HFFc6 (cell line): ENCODE measurements at regions not wholly inside any gene's neighbourhood (a gene's known extent, or its start where the extent isn't known, plus 50 kb on each side); places are given as distances from the start of the nearest gene placed in this dataset.

Experiments
- DNase-seq: peaks from one replicate; pipeline ENCODE4 v3.0.0-alpha.2; 2018
- H3K27ac Mint-ChIP-seq: 2 replicates; pipeline ENCODE4 v1.8.0; 2020; ENCODE audit warnings: mild to moderate bottlenecking, mixed read lengths
- H3K27me3 Mint-ChIP-seq: 2 replicates; pipeline ENCODE4 v1.8.0; 2021; ENCODE audit warnings: mild to moderate bottlenecking, moderate library complexity, mixed read lengths; ENCODE audit not compliant: insufficient read depth
- H3K36me3 Mint-ChIP-seq: 2 replicates; pipeline ENCODE4 v1.8.0; 2021; ENCODE audit warnings: low read depth, mixed read lengths
- H3K4me1 Mint-ChIP-seq: 2 replicates; pipeline ENCODE4 v1.8.0; 2020; ENCODE audit warnings: low read depth, mixed read lengths
- H3K4me3 Mint-ChIP-seq: 2 replicates; pipeline ENCODE4 v1.8.0; 2020; ENCODE audit warnings: mild to moderate bottlenecking, moderate library complexity, mixed read lengths
- H3K9me3 Mint-ChIP-seq: 2 replicates; pipeline ENCODE4 v1.8.0; 2020; ENCODE audit warnings: mild to moderate bottlenecking, mixed read lengths
- TF ChIP-seq, protein P1 (sequence below): fragments of 200-600 bp; sonication (generic); IDR thresholded peaks from 2 replicates; pipeline ENCODE4 v1.5.0; 2021; ENCODE audit warnings: antibody characterized with exemption, mild to moderate bottlenecking

DNA sequence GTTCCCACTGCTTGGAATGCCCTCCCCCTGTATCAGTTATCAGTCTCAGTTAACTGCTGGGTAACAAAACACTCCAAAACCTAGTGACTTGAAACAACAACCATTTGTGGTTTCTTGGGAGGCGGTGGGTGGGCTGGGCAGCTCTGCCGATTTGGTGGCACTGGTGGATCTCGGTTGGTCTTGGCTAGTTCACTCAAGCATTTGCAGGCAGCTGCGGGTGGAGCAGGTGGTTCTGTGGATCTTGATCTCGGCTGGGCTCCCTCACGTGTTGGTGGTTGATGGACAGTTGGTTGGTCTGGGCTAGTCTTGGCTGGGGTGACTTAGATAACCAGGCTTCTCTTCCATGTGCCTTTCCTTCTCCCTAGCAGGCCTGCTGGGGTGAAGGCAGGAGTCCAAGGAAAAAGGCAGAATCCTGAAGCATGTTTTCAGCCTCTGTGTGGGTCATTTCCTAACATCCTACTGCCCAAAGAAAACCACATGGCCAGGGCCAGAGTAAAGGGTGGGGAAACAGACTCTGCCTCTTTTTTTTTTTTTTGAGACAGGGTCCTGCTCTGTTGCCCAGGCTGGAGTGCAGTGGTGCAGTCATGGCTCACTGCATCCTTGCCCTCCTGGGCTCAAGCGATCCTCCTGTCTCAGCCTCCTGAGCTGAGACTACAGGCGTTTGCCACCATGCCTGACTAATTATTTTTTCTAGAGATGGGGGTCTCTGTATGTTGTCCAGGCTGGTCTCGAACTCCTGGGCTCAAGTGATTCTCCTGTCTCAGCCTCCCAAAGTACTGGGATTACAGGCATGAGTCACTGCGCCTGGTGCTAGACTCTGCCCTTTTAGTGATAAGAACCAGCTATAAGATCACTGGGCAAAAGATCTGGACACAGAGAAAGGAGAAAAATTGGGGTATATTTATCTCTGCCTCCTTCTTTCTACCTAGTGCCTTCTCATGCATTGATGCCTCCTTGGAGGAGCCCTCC is 183.7 kb downstream of the RGS3 start:
- Mint-ChIP-seq H3K4me1 (peaks cover 34% of the 10 kb centered on the region), H3K27me3 (peaks cover 28% of the 10 kb centered on the region), H3K4me3 (no peak overlapping the region), H3K27ac (no peak overlapping the region), H3K9me3 (peaks cover 4% of the 10 kb centered on the region; the same call in 1 of the 2 replicates), H3K36me3 (no peaks in the 10 kb centered on the region; the same call in 1 of the 2 replicates)
- no peak for DNase-seq
- TF ChIP-seq, protein P1, sequence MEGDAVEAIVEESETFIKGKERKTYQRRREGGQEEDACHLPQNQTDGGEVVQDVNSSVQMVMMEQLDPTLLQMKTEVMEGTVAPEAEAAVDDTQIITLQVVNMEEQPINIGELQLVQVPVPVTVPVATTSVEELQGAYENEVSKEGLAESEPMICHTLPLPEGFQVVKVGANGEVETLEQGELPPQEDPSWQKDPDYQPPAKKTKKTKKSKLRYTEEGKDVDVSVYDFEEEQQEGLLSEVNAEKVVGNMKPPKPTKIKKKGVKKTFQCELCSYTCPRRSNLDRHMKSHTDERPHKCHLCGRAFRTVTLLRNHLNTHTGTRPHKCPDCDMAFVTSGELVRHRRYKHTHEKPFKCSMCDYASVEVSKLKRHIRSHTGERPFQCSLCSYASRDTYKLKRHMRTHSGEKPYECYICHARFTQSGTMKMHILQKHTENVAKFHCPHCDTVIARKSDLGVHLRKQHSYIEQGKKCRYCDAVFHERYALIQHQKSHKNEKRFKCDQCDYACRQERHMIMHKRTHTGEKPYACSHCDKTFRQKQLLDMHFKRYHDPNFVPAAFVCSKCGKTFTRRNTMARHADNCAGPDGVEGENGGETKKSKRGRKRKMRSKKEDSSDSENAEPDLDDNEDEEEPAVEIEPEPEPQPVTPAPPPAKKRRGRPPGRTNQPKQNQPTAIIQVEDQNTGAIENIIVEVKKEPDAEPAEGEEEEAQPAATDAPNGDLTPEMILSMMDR, result no peak

DNA sequence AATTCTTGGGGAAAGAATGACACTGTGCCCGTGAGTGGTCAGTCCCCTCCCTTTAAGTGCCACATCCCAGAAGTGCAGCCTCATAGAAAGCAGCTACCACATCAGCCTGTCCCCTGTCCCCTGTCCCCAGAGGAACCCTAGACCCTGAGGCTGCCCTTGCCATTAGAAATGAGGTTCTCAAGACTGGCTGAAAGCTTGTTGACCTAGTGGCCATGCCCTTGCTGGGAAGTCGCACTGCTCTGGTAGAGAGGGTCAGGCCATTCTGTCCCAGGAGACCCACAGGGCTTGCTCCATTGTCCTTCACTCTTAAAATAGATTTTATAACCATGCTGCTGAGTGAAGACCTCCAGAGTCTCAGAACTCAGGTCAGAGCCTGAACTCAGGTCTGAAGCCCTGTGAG is 184.5 kb downstream of the RGS3 start:
- DNase-seq, result no peak
- Mint-ChIP-seq H3K36me3 (no peaks in the 10 kb centered on the region; the same call in 1 of the 2 replicates), H3K4me1 (peaks cover 43% of the 10 kb centered on the region), H3K9me3 (peaks cover 4% of the 10 kb centered on the region; the same call in 1 of the 2 replicates), H3K4me3 (no peak overlapping the region), H3K27me3 (peaks cover 28% of the 10 kb centered on the region), H3K27ac (no peak overlapping the region)
- TF ChIP-seq, protein P1, result no peak

DNA sequence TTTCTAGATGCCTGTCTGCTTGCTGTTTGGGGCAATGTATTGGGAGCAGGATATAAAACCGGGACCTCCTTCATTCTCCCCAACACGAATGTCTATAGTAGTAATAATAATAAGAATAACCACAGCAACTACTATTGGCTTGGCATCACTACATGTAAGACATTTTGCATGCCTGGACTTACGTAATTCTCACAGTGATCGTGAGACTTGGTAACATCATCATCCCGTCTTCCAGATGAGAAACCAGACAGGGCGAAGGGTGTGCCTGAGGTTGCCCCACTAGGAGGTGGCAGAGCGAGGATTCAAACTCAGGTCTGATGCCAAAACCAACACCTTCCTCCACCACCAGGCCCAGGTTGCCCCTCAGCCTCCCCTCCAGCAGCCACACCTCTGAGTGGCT is 185.1 kb downstream of the RGS3 start:
- Mint-ChIP-seq H3K4me1 (peaks cover 44% of the 10 kb centered on the region), H3K36me3 (no peaks in the 10 kb centered on the region; the same call in 1 of the 2 replicates), H3K27ac (no peak overlapping the region), H3K27me3 (peaks cover 25% of the 10 kb centered on the region), H3K9me3 (peaks cover under 1% of the 10 kb centered on the region; the same call in 1 of the 2 replicates), H3K4me3 (no peak overlapping the region)
- no peak for DNase-seq
- TF ChIP-seq, protein P1, result no peak

DNA sequence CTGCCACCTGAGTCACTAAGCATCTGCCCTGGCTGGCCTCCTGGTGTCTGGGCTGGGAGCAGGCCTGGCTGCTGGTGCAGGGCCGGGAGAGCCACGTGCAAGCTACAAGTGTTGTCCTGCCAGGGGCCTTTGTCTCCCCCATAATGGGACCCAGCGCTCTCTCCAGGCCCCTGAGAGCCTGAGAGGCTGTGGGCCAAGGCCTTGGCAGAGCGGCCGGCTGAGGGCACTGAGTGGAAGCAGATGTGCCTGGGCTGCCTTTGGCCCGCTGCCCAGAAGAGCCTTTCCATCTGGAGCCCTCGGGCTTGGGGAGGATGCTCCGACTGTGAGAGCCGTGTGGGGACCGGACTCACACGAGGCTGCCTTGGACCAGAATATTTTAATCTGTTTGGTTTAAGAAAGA is 185.5 kb downstream of the RGS3 start:
- H3K27me3 Mint-ChIP-seq, result peaks cover 20% of the 10 kb centered on the region
- no peaks in the 10 kb centered on the region for H3K9me3 Mint-ChIP-seq
- no peak for DNase-seq
- H3K27ac Mint-ChIP-seq, result peak overlapping the region; percentile 98
- TF ChIP-seq, protein P1, result no peak
- H3K4me3 Mint-ChIP-seq, result no peak overlapping the region
- no peaks in the 10 kb centered on the region for H3K36me3 Mint-ChIP-seq
- peaks cover 45% of the 10 kb centered on the region for H3K4me1 Mint-ChIP-seq

DNA sequence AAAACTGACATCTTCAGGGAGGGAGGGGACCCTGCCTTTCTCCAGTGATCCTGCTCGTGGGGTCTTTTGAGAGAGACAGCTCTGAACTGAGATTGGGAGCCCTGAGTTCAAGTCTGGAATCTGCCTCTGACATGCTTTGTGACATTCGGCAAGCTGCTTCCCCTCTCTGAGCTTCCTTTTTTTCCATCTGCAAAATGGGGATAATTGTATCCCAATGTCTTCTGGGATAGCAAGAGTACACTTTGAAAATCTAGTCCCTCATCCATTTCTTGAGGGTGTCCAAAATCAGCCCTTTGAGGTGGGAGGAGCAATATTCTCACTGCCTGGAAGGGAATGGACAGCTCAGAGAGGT is 186.3 kb downstream of the RGS3 start:
- Mint-ChIP-seq H3K4me3 (no peak overlapping the region), H3K4me1 (peaks cover 53% of the 10 kb centered on the region), H3K9me3 (no peaks in the 10 kb centered on the region), H3K27ac (peak overlapping the region; percentile 98), H3K27me3 (peaks cover 16% of the 10 kb centered on the region; the same call in 1 of the 2 replicates), H3K36me3 (no peaks in the 10 kb centered on the region)
- DNase-seq, result no peak
- TF ChIP-seq, protein P1, result no peak
